ENCODE measurements at regions not wholly inside any gene's neighbourhood (a gene's known extent, or its start where the extent isn't known, plus 50 kb on each side); places are given as distances from the start of the nearest gene placed in this dataset.
A peak's percentile ranks its signal among the peaks of the same experiment; 100 is the strongest.

GRCh38 chrX:112947981-112948615 lies 107.5 kb upstream of the AMOT start:
- Histone ChIP-seq H3K27ac (no peak overlapping the region), H3K4me3 (no peak overlapping the region), H3K27me3 (no peaks in the 10 kb centered on the region), H3K4me1 (no peaks in the 10 kb centered on the region), H3K9me3 (no peaks in the 10 kb centered on the region), H3K36me3 (no peaks in the 10 kb centered on the region)
- no peak for DNase-seq
- in situ Hi-C loops (cut with MboI; ENCODE audit: low pct_ligation_motif_present in 1 of 4, low pct_unique_long_range_greater_than_20kb in 1 of 4, low sequenced_read_pairs in 3 of 4), result no loop called here
- TF ChIP-seq POLR2A (IDR thresholded peaks at IDR 0.05) (no peak), CTCF (IDR thresholded peaks at IDR 0.05) (no peak), POLR2AphosphoS5 (IDR thresholded peaks at IDR 0.05) (no peak), EP300 (IDR thresholded peaks at IDR 0.05; ENCODE audit: low read depth) (no peak)
- WGBS, 2 donors (ENCODE audit: low coverage in 1 of 2), result 67 to 76% methylated on average over 2 of the region's 2 CpGs
- intact Hi-C loops (cut with DNase I; ENCODE audit: low total_unique reads), result no loop called here

- no peaks in the 10 kb centered on the region for H3K36me3 ChIP-seq
- H3K27me3 ChIP-seq, result no peaks in the 10 kb centered on the region
- H3K9me3 ChIP-seq, result no peaks in the 10 kb centered on the region
- DNase-seq, result no peak
- no peaks in the 10 kb centered on the region for H3K4me1 ChIP-seq
- intact Hi-C loops (cut with DNase I; ENCODE audit: low total_unique reads), result no loop called here
- WGBS, 2 donors (ENCODE audit: low coverage in 1 of 2), result 53% methylated on average over 1 of the region's 1 CpG; no CpG with 5 or more reads in 1 of the 2 donors
- H3K4me3 ChIP-seq, result no peak overlapping the region
- in situ Hi-C loops (cut with MboI; ENCODE audit: low pct_ligation_motif_present in 1 of 4, low pct_unique_long_range_greater_than_20kb in 1 of 4, low sequenced_read_pairs in 3 of 4), result no loop called here
- H3K27ac ChIP-seq, result no peak overlapping the region
- no peak for TF ChIP-seq POLR2AphosphoS5 (IDR thresholded peaks at IDR 0.05)
- TF ChIP-seq EP300 (IDR thresholded peaks at IDR 0.05; ENCODE audit: low read depth), result no peak
- no peak for TF ChIP-seq POLR2A (IDR thresholded peaks at IDR 0.05)
- TF ChIP-seq CTCF (IDR thresholded peaks at IDR 0.05), result no peak
These were observed 105.6 kb upstream of the AMOT start for GRCh38 chrX:112946227-112946626.

GRCh38 chrX:112945826-112946225 lies 105.2 kb upstream of the AMOT start:
- Histone ChIP-seq H3K9me3 (no peaks in the 10 kb centered on the region), H3K27me3 (no peaks in the 10 kb centered on the region), H3K4me3 (no peak overlapping the region), H3K27ac (no peak overlapping the region), H3K36me3 (no peaks in the 10 kb centered on the region), H3K4me1 (no peaks in the 10 kb centered on the region)
- intact Hi-C loops (cut with DNase I; ENCODE audit: low total_unique reads) (no loop called here), in situ Hi-C loops (cut with MboI; ENCODE audit: low pct_ligation_motif_present in 1 of 4, low pct_unique_long_range_greater_than_20kb in 1 of 4, low sequenced_read_pairs in 3 of 4) (no loop called here)
- TF ChIP-seq POLR2AphosphoS5 (IDR thresholded peaks at IDR 0.05), result no peak
- TF ChIP-seq POLR2A (IDR thresholded peaks at IDR 0.05), result no peak
- no peak for TF ChIP-seq EP300 (IDR thresholded peaks at IDR 0.05; ENCODE audit: low read depth)
- no peak for TF ChIP-seq CTCF (IDR thresholded peaks at IDR 0.05)
- no peak for DNase-seq
- 76 to 92% methylated on average over 5 to 6 of the region's 6 CpGs for WGBS, 2 donors (ENCODE audit: low coverage in 1 of 2)

GRCh38 chrX:112941209-112941837 lies 100.7 kb upstream of the AMOT start:
- Histone ChIP-seq H3K4me3 (no peak overlapping the region), H3K36me3 (no peaks in the 10 kb centered on the region), H3K9me3 (no peaks in the 10 kb centered on the region), H3K4me1 (no peaks in the 10 kb centered on the region), H3K27me3 (no peaks in the 10 kb centered on the region), H3K27ac (no peak overlapping the region)
- DNase-seq, result peak; percentile 8
- WGBS, 2 donors (ENCODE audit: low coverage in 1 of 2), result 34 to 40% methylated on average over 2 to 6 of the region's 6 CpGs
- intact Hi-C loops (cut with DNase I; ENCODE audit: low total_unique reads), result no loop called here
- TF ChIP-seq EP300 (IDR thresholded peaks at IDR 0.05; ENCODE audit: low read depth) (no peak), POLR2A (IDR thresholded peaks at IDR 0.05) (no peak), CTCF (IDR thresholded peaks at IDR 0.05) (no peak), POLR2AphosphoS5 (IDR thresholded peaks at IDR 0.05) (no peak)
- in situ Hi-C loops (cut with MboI; ENCODE audit: low pct_ligation_motif_present in 1 of 4, low pct_unique_long_range_greater_than_20kb in 1 of 4, low sequenced_read_pairs in 3 of 4), result no loop called here
